ENCODE measurements at regions not wholly inside any gene's neighbourhood (a gene's known extent, or its start where the extent isn't known, plus 50 kb on each side); places are given as distances from the start of the nearest gene placed in this dataset.

DNA sequence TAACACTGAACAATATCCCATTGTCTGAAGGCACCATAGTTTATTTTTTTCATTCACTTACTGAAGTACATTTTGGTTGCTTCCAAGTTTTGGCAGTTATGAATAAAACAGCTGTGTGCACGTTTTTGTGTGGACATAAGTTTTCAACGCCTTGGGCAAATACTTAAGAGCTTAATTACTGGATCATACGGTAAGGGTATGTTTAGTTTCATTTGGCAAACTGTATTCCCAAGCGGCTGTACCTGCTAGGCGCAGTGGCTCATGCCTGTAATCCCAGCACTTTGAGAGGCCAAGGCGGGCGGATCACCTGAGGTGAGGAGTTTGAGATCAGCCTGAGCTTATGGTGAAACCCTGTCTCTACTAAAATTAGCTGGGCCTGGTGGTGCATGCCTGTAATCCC lies 63.7 kb upstream of the FAM120A start:
- no peak overlapping the region for H2BK12ac ChIP-seq (ENCODE audit: insufficient read length, low read depth, low read length)
- no peaks in the 10 kb centered on the region for H3K79me1 ChIP-seq (ENCODE audit: insufficient read depth, low read depth, low read length, poor library complexity, severe bottlenecking)
- H3K4ac ChIP-seq (ENCODE audit: low read depth, low read length) = no peak overlapping the region
- H3K9ac ChIP-seq (ENCODE audit: extremely low read depth, insufficient read length, low read length) = no peak overlapping the region
- H2BK120ac ChIP-seq (ENCODE audit: low read depth, low read length, poor library complexity, severe bottlenecking) = no peak overlapping the region
- H3K79me2 ChIP-seq (ENCODE audit: insufficient read depth, low read length) = no peaks in the 10 kb centered on the region
- no peaks in the 10 kb centered on the region for H3K9me3 ChIP-seq (ENCODE audit: control insufficient read depth, low read depth, low read length)
- H2BK5ac ChIP-seq (ENCODE audit: insufficient read length, low read length) = no peak overlapping the region
- no peak overlapping the region for H4K91ac ChIP-seq (ENCODE audit: insufficient read length, low read depth, low read length)
- WGBS (ENCODE audit: extremely low coverage, insufficient read length, low lambda C conversion rate) = no CpG with 5 or more reads among the region's 7 CpGs
- H3K23me2 ChIP-seq (ENCODE audit: insufficient read length, low read depth, low read length, poor library complexity, severe bottlenecking) = no peaks in the 10 kb centered on the region
- no peaks in the 10 kb centered on the region for H4K20me1 ChIP-seq (ENCODE audit: control insufficient read depth, insufficient read depth, insufficient read length)
- H3K4me3 Mint-ChIP-seq = no peak overlapping the region
- no peak overlapping the region for H3K4me2 ChIP-seq (ENCODE audit: insufficient read depth, insufficient read length, low read length)
- H2BK15ac ChIP-seq (ENCODE audit: low read depth, low read length) = no peak overlapping the region
- H3K4me1 Mint-ChIP-seq = peaks cover 0 to 11% of the 10 kb centered on the region in 2 experiments; a peak in 2 of 4 replicates
- H3K23ac ChIP-seq (ENCODE audit: insufficient read length, low read depth, low read length) = no peak overlapping the region
- H4K5ac ChIP-seq (ENCODE audit: insufficient read length, low read depth, low read length) = no peak overlapping the region
- no peaks in the 10 kb centered on the region for H3K9me3 Mint-ChIP-seq
- H2AFZ ChIP-seq (ENCODE audit: low read length) = no peak overlapping the region
- H3K4me1 ChIP-seq (ENCODE audit: insufficient read depth, low read length) = no peaks in the 10 kb centered on the region
- H3K27me3 ChIP-seq (ENCODE audit: insufficient read depth, low read length) = no peaks in the 10 kb centered on the region
- TF ChIP-seq, protein P1, sequence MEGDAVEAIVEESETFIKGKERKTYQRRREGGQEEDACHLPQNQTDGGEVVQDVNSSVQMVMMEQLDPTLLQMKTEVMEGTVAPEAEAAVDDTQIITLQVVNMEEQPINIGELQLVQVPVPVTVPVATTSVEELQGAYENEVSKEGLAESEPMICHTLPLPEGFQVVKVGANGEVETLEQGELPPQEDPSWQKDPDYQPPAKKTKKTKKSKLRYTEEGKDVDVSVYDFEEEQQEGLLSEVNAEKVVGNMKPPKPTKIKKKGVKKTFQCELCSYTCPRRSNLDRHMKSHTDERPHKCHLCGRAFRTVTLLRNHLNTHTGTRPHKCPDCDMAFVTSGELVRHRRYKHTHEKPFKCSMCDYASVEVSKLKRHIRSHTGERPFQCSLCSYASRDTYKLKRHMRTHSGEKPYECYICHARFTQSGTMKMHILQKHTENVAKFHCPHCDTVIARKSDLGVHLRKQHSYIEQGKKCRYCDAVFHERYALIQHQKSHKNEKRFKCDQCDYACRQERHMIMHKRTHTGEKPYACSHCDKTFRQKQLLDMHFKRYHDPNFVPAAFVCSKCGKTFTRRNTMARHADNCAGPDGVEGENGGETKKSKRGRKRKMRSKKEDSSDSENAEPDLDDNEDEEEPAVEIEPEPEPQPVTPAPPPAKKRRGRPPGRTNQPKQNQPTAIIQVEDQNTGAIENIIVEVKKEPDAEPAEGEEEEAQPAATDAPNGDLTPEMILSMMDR (conservative IDR thresholded peaks at IDR 0.05) = no peak
- H4K8ac ChIP-seq (replicated peaks; ENCODE audit: insufficient read length, low read depth, low read length) = no peak overlapping the region
- H3K36me3 Mint-ChIP-seq (ENCODE audit: insufficient read depth in 1 of 3, low read depth in 3 of 3) = peaks cover 0 to under 1% (median 0%) of the 10 kb centered on the region in 3 experiments; a peak in 1 of 7 replicates
- H2BK20ac ChIP-seq (ENCODE audit: low read depth, low read length, poor library complexity, severe bottlenecking) = no peak overlapping the region
- H3K27ac ChIP-seq (ENCODE audit: insufficient read length, low read depth, low read length) = no peak overlapping the region
- peaks cover 2% of the 10 kb centered on the region; the same call in 1 of the 2 replicates for H3K27me3 Mint-ChIP-seq (ENCODE audit: low read depth)
- DNase-seq = no peak
- no peak overlapping the region for H3K18ac ChIP-seq (ENCODE audit: insufficient read length, low read depth, low read length)
- H3T11ph ChIP-seq (ENCODE audit: low read length) = no peak overlapping the region
- no peak overlapping the region for H2AK5ac ChIP-seq (ENCODE audit: insufficient read length, low read length)
- H3K14ac ChIP-seq (ENCODE audit: insufficient read depth, low read length) = no peak overlapping the region
- H3K56ac ChIP-seq (ENCODE audit: insufficient read length, low read depth, low read length) = no peak overlapping the region
- H3K27ac Mint-ChIP-seq = no peak overlapping the region

Measured in H9 (cell line).